RPMI8226 (cell line): ENCODE measurements at regions not wholly inside any gene's neighbourhood (a gene's known extent, or its start where the extent isn't known, plus 50 kb on each side); places are given as distances from the start of the nearest gene placed in this dataset.

Source experiments
- DNase-seq: peaks from one replicate; pipeline ENCODE4 v3.0.0-alpha.2; 2015

DNA sequence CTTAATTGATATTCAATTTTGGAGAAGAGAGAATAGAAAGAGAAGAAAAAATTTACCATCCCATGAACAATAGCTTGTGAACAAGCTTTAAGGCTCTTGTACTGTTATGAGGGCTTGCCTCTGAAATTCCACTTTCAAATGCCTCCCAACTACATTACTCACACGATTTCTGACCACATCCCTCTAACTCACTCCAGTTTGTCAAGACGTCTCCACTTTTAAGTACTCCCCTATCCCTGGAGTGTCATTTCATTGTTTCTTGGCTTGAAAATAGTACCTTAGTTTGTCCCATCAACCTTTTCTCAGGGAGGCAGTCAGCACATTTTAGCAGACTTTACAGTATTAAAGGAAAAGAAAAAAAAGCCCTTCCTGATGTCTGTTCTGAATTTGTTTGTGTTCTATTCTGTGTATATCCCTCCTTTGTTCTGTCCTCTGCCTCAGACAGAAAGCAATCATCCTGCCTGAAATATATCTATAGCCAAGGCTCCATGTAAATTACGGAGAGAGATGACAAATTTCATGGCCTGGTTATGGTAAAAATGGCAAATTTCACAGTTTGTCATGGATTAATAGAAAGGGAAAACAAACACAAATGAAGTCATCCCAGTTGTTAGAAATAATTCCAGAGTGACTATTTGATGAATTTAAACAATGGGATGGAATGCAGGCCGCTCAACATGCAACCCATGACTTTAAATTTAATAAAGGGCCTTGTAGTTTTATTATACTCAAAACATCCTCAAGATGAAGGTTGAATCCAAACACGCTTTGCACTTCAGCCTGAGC lies 228.8 kb downstream of the ETAA1 start:
- DNase-seq: no peak

DNA sequence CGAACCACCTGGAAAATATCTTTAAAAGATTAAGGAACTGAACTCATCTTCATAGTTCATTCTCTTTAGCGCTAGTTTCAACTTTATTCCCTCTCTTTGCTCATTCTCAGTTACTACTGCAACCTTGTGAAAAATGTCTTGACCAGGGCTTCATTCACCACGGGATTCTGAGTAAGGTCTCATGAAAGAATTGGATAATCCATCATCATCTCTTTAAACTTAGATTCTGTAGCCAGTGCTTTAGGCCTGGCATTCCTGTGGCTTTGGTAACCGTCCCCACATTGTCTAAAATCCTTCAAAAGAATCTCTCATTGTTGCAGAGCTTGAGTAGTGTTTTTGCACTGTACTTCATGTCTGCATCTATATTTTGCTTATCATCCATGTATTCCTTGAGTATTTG lies 229.5 kb downstream of the ETAA1 start:
- DNase-seq: no peak

DNA sequence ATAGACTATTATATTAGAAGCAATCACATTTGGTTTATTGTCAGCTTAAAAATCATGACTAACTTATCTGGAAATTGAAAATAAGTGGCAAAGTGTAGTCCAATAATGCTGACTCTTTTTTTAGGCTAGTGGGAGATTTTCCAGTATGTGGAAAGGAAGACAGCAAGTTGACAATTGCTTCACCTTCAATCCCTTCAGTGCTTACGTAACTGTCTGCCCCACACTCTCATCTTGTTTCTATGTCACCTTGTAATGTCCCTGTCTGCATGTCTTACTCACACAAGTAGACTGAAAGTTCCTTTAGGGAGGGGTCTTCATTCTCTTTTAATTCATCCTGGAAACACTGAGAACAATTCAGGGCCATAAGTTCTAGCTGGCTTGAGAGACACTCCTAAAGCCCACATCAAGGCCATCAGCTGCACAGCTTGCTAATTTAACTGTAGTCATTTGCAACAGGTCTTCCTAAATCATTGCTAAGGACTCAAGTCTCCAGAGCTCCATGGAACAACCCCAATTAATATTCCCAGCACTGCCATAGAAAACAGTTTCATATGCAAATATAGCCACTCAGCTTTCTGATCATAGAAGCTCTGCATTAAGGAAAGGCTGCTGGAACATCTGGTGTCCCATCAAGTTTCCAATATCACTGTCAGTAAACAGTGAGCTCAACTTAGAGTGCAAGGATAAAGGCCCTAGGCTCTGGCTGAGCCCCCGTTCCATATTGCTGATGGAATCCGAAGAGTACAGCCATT lies 230.5 kb downstream of the ETAA1 start:
- DNase-seq: no peak

DNA sequence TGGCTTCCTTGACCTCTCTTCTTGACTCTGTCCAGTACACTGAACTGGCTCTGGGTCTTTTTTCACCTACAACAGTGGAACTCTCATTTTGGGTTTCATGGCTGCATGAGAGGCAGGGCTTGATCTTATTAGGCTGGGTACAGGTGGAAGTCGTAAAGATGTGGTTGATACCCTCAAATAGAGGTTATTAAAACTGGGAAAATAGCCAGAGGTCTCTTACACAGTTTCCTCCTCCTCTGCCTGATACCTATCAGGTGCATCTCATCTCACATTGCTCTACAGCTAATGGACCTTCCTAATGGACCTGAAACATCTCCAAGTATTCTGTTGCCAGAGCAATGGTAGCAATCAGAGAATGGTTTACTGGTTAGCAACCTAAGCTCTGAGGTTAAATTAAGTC lies 231.8 kb downstream of the ETAA1 start:
- no peak for DNase-seq

DNA sequence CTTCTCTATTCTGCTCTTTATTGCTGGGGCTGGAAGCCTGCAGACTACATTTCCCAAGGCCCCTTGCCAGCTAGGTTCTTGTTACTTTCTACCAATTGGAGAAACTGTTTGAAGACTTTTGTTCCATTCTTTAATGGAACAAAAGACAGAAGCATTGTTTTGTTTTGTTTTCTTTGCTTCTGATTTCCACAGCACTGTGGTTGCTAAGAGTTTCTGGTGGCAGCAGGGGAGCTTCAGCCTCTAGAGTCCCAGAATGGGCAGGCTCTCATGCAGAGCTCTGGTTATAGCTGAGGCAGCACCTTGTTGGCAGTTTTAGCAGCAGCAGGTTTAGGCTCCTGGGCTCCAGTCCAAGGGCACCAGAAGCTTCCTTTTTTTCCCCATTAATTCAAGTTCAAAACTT lies 234.3 kb downstream of the ETAA1 start:
- peak; percentile 85 for DNase-seq

DNA sequence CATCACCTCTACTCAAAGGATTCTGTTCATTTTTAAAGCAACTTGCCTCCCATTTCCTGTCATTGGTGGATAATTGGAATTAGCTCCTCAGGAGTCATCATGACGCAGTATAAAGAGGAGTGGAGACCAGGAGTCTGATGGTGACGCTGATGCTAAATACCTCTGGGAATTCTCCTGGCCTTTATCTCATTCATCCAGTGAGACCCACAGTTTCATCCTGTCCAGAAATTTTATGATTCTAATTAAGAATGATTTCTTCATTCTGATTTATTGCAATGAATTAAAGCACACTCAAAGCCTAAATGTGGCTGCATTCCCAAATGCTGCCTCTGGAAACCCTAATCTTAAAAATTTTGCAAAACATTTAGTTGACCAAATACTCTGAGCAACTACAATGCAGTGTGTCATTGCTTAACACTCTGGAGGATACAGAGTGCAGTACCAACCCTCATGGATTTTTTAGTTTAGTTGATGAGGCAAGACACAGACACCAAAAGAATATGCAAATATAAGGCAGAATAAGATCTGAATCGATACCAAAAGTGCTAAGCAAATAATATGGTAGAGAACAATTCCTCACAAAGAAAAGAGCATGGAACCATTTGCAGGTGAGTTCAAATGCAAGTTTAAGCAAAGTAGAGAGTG lies 236.2 kb downstream of the ETAA1 start:
- DNase-seq: no peak

DNA sequence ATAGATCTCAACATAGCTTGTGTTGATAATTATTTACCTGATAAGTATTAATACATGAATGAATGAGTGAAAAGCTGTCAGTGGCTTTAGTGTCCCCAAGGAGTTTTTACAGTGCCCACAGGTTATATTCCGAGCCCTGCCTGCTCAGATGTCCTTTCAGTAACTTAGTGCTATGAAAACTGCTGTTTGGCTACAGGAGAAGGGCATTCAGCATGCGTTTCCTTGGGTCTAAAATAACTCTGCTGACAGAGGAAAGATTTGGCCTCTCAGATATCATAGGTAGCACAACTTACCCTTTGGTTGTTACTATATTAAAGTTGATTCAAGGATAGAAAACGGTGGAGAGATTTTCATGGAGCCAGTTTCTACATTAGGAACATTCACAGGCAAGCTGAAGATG lies 241.0 kb downstream of the ETAA1 start:
- no peak for DNase-seq

DNA sequence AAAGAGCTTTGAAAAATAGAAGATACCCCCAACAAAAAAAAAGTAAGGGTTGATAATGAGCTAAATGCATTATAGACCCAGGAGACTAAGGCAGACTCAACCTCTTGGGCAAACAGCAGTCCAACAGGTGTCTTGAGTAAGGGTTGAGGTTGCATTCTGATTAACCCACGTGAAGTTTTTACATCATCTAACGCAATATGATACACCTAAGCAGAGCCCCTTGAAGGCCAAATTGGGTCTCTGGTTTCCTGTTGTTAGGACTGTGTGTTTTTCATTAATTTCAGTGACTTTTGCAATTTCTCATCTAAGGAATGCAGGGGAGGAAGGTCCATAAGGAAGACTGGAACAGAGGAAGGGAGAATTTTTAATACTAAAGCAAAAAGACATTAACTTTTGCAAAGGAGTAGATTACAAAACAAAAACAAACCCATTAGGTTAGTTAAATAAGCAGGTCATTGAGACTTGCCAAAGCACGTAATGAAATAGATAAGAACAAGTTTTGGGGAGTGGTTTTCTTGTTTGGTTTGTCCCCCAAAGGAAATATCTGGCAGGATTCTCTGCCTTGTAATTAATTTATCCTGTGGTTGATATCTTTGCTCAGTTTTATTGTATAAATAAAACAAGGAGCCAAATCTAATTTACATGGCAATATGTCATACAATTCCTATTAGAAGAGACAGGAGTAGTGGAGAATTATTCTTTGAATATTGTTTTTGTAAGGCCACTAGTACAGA lies 244.3 kb downstream of the ETAA1 start:
- DNase-seq: no peak

DNA sequence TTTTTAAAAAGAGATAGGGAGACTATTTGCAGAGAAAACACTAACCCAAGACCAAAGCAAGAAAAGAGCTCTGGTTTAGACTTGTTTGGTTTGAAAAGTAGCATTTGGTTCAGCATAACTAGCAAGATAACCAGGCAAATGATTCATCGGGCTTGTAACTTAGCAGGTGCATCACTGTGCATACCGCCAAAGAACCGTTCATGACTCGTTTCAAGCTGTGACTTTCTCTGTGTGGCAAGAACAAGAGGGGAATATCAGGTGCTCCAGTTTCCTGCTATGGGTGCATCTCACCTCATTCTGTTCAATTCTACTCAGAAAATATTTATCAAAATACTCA lies 244.9 kb downstream of the ETAA1 start:
- DNase-seq: no peak

DNA sequence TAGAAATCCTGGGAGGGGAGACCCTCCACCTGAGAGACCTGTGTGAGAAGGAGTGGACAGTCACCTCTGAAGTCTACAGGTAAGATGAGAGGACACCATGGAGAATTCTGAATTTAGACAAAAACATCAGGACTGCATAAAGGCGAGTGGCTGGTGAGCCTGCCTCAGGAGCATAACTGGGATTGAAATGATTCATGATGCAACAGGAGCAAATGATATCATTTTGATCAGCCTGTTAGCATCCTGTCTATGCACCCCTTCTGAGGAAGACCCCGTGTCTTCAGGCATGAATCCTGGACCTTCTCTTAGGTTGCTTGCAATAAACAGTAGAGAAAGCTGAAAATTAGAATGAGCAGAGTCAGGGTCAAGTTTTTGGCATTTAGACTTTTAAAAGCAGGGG lies 245.8 kb downstream of the ETAA1 start:
- DNase-seq: no peak

DNA sequence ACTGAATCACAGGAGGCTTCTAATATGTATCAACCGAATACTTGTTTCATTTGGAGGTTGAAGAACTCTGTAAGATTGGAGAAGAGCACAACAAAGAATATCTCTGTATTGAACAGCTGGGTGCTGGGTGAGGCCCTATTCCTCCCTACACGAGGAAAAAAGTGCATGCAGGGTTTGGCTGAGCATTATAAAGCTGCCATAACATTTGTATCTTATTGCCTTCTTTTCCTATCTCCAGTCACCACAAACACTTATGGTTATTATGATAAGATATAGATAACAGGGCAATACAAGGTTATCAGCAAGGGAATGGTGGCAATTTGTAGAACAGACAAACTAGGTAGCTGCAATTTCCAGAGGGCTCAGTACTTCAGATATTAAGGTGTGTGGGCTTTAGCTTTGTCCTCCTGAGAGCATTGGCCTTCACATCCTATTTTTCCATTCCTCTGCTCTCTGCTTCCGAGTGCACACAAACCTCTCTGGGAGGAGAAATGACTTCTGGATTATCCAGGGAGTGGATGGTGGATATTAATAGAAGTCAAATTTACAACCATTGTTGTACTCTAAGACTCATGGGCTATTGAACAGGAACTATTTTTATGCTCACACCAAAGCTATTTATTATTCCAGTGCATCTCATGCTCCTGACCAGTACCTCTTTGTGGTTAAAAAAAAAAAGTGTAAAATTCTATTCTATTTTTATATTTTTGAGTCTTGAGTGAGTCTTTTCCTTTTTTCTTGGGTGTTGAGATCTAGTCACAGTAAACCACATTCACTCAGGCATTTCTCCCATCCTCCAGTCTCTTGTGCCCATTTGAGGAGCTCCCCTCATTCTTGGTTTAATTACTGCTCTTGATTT lies 248.4 kb downstream of the ETAA1 start:
- DNase-seq: no peak

DNA sequence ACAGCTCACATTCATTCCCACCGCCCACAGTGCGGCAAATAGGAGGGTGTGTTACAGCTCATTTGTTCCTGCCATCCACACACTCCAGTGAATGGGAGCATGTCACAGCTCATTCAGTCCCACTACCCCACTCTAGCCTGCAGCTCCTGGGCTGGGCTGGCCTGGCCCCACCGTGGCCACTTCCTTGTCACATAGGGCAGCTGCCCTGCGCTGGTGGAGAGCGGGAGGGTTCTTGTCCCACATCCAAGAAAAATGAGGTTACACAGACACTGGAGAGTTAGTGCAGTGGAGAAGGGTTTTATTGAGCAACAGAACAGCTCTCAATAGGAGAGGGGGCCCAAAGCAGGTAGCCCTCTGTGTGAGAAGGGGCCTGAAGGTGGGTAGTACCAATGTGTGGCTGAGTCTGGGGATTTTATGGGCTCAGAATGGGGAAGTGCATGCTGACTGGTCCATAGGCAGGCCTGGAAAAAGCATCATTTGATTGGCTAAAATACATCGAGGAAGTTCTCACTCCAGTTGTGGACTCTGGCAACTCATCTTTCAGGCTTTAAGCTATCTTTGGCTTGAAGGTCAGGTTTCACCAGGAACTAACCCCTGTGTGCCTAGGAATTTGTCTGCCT lies 249.7 kb downstream of the ETAA1 start:
- no peak for DNase-seq

DNA sequence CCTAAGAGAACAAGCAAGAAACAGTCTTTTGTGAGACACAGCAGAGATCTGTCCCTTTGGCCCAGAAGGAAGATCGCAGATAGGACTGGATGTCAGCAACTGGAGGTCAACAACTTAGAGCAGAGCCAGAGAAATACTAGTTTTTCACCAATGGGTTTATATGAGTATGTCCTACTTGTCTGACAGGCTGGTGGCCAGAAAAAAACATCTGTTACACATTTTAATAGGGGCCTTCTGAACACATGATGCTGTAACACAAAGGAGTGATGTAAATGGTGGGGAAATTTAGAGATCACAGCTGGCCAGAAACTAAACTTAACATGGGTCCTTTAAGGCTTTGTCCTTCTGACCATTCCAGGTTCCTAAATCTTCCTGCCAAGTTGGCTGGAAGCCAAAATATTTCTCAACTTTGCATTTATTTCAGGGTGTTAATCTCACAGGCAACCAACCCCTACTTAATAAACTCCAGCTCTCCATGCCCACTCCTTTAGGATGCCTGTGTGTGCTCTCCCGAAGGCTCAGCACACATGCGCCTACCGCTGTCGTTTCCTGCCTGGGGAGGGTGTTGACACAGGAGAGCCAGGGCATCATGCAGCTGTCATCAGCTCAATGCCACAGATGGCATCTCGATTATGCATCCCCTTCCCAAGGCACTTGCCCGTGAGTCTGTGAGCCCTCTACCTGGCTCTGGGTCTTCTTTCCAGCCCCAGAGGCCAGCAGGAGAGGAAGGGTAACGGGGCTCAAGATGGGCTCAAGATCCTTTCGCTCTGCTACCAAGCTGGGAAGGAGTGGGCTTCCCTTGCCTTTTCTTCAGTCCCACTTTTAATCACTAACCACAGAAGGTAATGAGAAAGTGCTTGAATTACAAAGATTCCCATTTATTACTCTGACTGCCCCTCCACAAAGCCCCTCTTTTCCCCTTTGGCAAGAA lies 252.5 kb downstream of the ETAA1 start:
- no peak for DNase-seq

DNA sequence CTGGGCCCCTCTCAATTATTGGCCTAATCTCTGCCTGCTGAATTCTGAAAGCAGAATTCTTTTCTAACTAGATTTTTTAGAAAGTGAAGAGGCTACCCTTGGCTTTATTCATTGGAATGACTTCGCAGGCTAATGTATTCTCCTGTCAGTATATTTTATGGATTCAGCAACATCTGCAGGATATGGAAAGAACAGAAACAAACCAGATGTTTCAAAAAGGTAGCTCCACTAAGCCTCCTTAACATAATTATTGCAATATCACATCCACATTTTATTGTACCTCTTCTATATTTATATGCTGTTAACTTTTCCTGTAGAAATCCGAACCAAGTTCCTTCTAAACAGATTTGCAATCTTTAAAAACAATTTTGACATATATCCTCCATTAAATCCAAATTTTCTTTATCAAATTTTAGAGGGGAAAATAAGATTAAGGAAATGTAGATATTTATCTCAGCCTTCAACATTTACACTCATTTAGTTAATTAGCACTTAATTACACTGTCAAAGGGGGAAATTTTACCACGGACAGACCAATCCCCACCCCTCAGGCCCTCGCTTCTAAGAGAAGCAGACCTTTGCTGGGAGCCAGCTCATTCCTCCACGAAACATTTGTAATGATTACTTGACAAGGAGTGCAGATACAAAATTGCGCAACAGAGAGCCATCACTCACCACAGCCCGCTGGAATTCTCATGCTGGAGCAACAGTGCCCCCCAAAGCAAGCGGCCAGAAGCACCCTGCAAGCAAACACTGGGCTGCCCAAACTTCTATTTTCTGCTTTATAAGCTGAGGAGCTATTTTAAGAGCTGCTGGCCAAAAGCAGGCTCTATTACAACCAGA lies 253.4 kb downstream of the ETAA1 start:
- DNase-seq: peak; percentile 50

DNA sequence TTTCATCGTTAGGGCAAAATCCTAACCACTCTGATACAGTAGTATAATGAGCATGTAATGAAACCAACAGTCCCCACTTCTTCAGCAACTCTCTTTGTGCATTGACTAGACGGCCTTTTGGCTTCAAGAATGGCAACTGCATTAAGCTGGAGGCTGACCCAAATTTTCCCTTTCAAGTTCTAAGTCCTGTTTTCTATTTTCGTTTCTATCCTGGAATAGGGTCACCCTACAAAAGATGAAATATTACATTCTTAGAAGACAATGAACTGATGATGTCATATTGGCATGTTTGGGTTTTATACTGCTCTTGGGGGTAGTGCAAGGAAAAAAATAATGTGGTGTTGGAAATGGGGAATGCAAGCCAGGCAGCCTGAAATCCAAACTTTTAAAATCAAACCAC lies 254.4 kb downstream of the ETAA1 start:
- DNase-seq: no peak

DNA sequence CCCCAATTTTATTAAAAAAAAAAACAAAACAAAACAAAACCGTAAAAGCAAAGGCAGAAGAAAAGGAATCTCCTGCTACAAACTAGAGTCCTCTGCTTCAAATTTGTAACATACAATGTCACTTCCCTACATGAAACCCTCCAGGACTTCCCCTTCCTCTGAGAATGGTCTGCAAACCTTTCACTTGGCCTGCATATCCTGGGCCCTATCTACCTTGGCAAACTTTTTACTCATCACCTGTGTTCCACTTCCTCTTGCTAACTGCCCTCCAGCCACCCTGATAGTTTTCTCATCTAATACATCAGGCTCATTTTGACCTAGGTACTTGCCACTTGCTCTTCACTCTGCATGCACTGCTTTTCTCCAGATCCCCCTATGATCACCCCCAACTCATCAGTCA lies 255.5 kb downstream of the ETAA1 start:
- peak; percentile 16 for DNase-seq

DNA sequence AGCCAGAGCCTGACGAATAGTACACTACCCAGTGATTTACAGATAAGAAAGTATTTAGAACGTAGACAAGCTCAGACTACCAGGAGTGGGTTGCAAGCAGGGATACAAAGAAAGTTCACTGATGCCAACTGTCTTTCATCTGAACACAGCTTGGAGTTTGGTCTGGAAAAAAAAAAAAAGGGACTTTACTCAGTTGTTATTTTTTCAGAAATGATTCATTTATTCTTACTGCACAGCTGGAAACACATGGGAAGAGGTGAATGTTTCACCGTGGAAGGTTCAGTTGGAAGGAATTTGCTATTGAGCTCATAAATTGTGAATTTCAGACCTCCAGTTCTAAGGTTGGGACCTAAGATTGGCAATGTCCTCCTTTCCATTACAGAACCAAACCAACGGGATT lies 259.7 kb downstream of the ETAA1 start:
- no peak for DNase-seq

DNA sequence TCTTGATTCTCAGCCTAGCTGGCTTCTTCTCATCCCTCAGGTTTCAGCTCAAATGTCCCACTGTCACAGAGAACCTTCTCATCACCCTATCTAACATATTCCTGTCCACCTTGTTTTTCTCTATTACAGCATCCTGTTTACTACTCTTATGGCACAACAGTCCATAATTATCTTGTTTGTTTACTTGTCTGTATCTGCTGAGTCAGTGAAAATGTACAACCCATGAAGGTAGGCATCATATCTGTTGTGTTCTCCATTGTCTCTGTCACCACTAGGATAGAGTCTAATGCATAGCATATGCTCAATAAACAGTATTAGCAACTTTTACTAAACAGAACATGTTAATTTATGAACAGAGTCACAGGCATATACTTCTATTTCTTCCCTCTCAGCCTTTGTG lies 261.7 kb downstream of the ETAA1 start:
- no peak for DNase-seq

DNA sequence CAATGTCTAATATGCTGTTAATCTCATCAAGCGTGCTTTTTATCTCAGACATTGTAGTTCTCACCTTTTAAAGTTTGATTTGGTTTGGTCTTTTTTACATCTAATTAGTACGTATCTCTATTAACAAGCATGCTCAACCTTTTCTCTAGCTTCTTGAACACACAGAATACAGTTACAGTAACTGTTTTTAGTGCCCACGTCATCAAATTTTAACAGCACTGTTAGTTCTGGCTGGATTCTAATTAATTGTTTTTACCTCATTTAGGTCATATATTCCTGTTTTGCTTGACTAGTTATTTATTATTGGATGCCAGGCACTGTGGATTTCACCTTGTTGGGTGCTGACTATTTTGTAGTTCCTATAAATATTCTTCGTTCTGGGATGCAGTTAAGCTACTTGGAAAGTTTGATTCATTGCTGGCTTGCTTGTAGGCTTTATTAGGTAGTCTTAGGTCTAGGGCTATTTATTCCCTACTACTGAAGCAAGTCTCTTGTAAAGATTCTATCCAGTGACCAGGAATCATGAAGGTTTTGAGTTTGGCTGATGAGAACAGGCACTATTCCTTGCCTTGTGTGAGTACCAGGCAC lies 263.0 kb downstream of the ETAA1 start:
- DNase-seq: no peak

DNA sequence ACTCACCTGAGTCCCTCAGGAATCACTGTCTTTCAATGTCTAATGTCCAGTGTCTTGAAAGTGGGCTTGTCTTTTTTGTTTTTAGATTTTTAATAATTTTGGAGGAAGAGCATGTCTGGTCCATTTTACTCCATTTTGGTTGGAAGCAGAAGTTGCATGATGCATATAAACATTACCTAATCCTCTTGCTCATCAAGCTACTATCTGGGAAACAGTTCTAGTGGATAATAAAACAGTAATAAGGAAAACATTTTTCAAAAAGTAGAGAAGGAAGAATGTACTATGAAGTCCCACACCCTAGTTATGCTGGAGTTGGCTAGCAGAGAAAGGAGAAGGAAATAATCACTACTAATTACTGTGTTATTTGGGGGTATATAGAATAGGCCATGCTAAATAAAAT lies 263.7 kb downstream of the ETAA1 start:
- no peak for DNase-seq
